Heart right ventricle (tissue), 16 donors: ENCODE measurements at regions not wholly inside any gene's neighbourhood (a gene's known extent, or its start where the extent isn't known, plus 50 kb on each side); places are given as distances from the start of the nearest gene placed in this dataset.

Source experiments
- ATAC-seq, 8 donors: fragments of 200-7000 bp; cut with Tn5 transposase; one replicate each; pipeline ENCODE4 v1.9.1; 2020; ENCODE audit warnings: mild to moderate bottlenecking in 8 of 8, moderate library complexity in 8 of 8, moderate number of reproducible peaks in 1 of 8
- DNase-seq, 2 donors: peaks; one replicate each; pipeline ENCODE4 v3.0.0-alpha.2; 2020
- H3K27ac ChIP-seq, 10 donors: fragments of 200-600 bp; sonication (generic) in 2 of 10; one replicate each; pipeline versions ENCODE4 v1.5.0 to v1.8.0; 2020 to 2022; ENCODE audit warnings: mild to moderate bottlenecking in 3 of 10
- H3K27me3 ChIP-seq, 7 donors: fragments of 200-600 bp; one replicate each; pipeline ENCODE4 v1.8.0; 2021 to 2022; ENCODE audit warnings: mild to moderate bottlenecking in 2 of 7
- H3K36me3 ChIP-seq, 9 donors: fragments of 200-600 bp; sonication (generic) in 1 of 9; one replicate each; pipeline versions ENCODE4 v1.5.0 to v1.8.0; 2020 to 2022; ENCODE audit warnings: mild to moderate bottlenecking in 2 of 9
- H3K4me1 ChIP-seq, 9 donors: fragments of 200-600 bp; sonication (generic) in 1 of 9; one replicate each; pipeline versions ENCODE4 v1.5.0 to v1.8.0; 2020 to 2022; ENCODE audit warnings: mild to moderate bottlenecking in 4 of 9
- H3K4me3 ChIP-seq, 10 donors: fragments of 200-600 bp; sonication (generic) in 2 of 10; one replicate each; pipeline versions ENCODE4 v1.5.0 to v1.8.0; 2020 to 2022; ENCODE audit warnings: mild to moderate bottlenecking in 7 of 10, moderate library complexity in 2 of 10
- H3K9me3 ChIP-seq, 11 donors: fragments of 200-600 bp in 10 of 11; sonication (generic) in 2 of 11; one replicate each; pipeline versions ENCODE4 v1.5.0 to v1.8.0; 2013 to 2022; ENCODE audit warnings: mild to moderate bottlenecking in 2 of 11, control low read depth in 1 of 11, moderate library complexity in 1 of 11
- CTCF ChIP-seq, 9 donors: fragments of 200-600 bp; sonication (generic) in 2 of 9; IDR thresholded peaks; one replicate each; pipeline versions ENCODE4 v1.5.0 to v1.8.0; 2021 to 2022; ENCODE audit warnings: antibody characterized with exemption in 9 of 9, mild to moderate bottlenecking in 5 of 9, moderate library complexity in 1 of 9
- WGBS, 2 donors: extraction: QIAGEN DNeasy Blood & Tissue Kit; methylation state at CpG; one replicate each; pipeline ENCODE4 v1.1.7; 2013; ENCODE audit warnings: inconsistent platforms in 1 of 2; 5-methylcytosine and 5-hydroxymethylcytosine counted together
- intact Hi-C, 10 donors: fragments of 100-400 bp; cut with DNase I; formaldehyde crosslinking; loops; one replicate each; pipeline versions ENCODE4 v1.11.1 to v1.14.2; 2022
- donor health status: Arrhythmogenic right ventricular cardiomyopathy.
- donor health status: ischemic (EF 13 %, LVEDD 7.1; RV severe dilation, severe dysfunction).
- donor health status: healthy with polysubstance abuse.
- donor health status: DM: no; HTN: yes; CAD: no.
- donor health status: DM: no; HTN: no; CAD: no.
- donor health status: ischemic (EF 25% LVEDD 6.9; RV normal size, moderate dysfunction).
- donor health status: ischemic (EF 25% LVEDD 5.7; RV mildly dilated, moderate dysfunction).
- donor health status: healthy.
- donor health status: DM: yes; HTN: yes; CAD: no.
- donor health status: Ischemic cardiomyopathy.
- donor health status: ischemic (EF 35%, LVEDD 5.7; RV mildly dilated, moderate dysfunction).
- donor health status: nonischemic (EF 11% LVEDD 7.7; RV severe dilation, severe dysfunction).
- donor health status: DM: yes; HTN: yes; CAD: no.
- donor health status: PGD.
- donor health status: ischemic (EF 29% LVEDD 5.4; RV normal size, mild dysfunction).
- donor health status: nonischemic (EF 23%, LVEDD 6.1; RV moderate dilation, normal function).

- no peak for TF ChIP-seq CTCF (IDR thresholded peaks at IDR 0.05)
- no peak for DNase-seq
- intact Hi-C loops = no loop called here
- WGBS, 2 donors = 94 to 95% methylated on average over 2 of the region's 2 CpGs
- no peaks in the 10 kb centered on the region for H3K27me3 ChIP-seq
- no peaks in the 10 kb centered on the region for H3K9me3 ChIP-seq
- no peak for ATAC-seq
- no peak overlapping the region for H3K27ac ChIP-seq
- H3K36me3 ChIP-seq = no peaks in the 10 kb centered on the region
- H3K4me3 ChIP-seq = no peak overlapping the region
- no peaks in the 10 kb centered on the region for H3K4me1 ChIP-seq
Observed at GRCh38 chr2:123091471-123091870, 933.6 kb upstream of the CNTNAP5 start.

GRCh38 chr2:123093199-123093598 lies 931.9 kb upstream of the CNTNAP5 start:
- TF ChIP-seq CTCF (IDR thresholded peaks at IDR 0.05) = no peak
- Histone ChIP-seq H3K9me3 (no peaks in the 10 kb centered on the region), H3K27me3 (no peaks in the 10 kb centered on the region), H3K4me1 (no peaks in the 10 kb centered on the region), H3K27ac (no peak overlapping the region), H3K36me3 (no peaks in the 10 kb centered on the region), H3K4me3 (no peak overlapping the region)
- DNase-seq (no peak), ATAC-seq (no peak)
- intact Hi-C loops = no loop called here
- 68 to 72% methylated on average over 2 of the region's 2 CpGs for WGBS, 2 donors

GRCh38 chr2:123095219-123095835 lies 929.8 kb upstream of the CNTNAP5 start:
- Histone ChIP-seq H3K27me3 (no peaks in the 10 kb centered on the region), H3K27ac (no peak overlapping the region), H3K9me3 (no peaks in the 10 kb centered on the region), H3K4me3 (no peak overlapping the region), H3K4me1 (no peaks in the 10 kb centered on the region), H3K36me3 (no peaks in the 10 kb centered on the region)
- DNase-seq (no peak), ATAC-seq (no peak)
- TF ChIP-seq CTCF (IDR thresholded peaks at IDR 0.05) = no peak
- intact Hi-C loops = no loop called here
- 84 to 89% methylated on average over 13 of the region's 13 CpGs for WGBS, 2 donors

- no peak overlapping the region for H3K27ac ChIP-seq
- no peaks in the 10 kb centered on the region for H3K4me1 ChIP-seq
- TF ChIP-seq CTCF (IDR thresholded peaks at IDR 0.05) = no peak
- no peaks in the 10 kb centered on the region for H3K36me3 ChIP-seq
- no peak for ATAC-seq
- H3K27me3 ChIP-seq = no peaks in the 10 kb centered on the region
- H3K9me3 ChIP-seq = no peaks in the 10 kb centered on the region
- intact Hi-C loops = no loop called here
- DNase-seq = no peak
- no peak overlapping the region for H3K4me3 ChIP-seq
Observed at GRCh38 chr2:123098619-123099018, 926.5 kb upstream of the CNTNAP5 start.
